HG03135 (cell line): ENCODE measurements at regions not wholly inside any gene's neighbourhood (a gene's known extent, or its start where the extent isn't known, plus 50 kb on each side); places are given as distances from the start of the nearest gene placed in this dataset.
"Not testable (repeated sequence)": the region's sequence is repeated elsewhere in the genome, so short reads cannot be mapped to it uniquely, and the experiment has no call there.

ENCODE experiments used
- ATAC-seq: cut with Tn5 transposase; IDR thresholded peaks from one replicate; pipeline ENCODE4 v1.9.1; 2021; ENCODE audit warnings: mild to moderate bottlenecking, moderate library complexity; ENCODE audit not compliant: unreplicated experiment

- ATAC-seq: no peak
Observed at GRCh38 chr2:129402076-129402475, 577.4 kb upstream of the RAB6C start.

- ATAC-seq: no peak
Observed at GRCh38 chr2:129404000-129404685, 575.3 kb upstream of the RAB6C start.

DNA sequence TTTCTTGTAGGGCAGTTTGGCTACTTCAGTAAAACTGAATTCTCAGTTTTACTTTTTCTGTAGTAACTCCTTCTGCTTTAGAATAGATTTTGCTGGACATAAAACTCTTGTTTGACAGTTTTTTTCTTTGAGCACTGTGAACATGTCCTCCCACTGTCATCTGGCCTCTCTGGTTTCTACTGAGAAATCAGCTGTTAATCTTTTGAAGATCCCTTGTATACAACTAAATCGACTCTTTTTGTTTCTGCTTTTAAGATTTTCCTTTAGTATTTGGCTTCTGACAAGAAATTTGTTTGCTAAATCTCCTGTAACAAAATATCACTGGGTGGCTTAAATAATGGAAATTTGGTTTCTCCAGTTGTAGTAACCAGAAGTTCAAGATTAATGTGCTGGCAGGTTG, 570.9 kb upstream of the RAB6C start:
- no peak for ATAC-seq

DNA sequence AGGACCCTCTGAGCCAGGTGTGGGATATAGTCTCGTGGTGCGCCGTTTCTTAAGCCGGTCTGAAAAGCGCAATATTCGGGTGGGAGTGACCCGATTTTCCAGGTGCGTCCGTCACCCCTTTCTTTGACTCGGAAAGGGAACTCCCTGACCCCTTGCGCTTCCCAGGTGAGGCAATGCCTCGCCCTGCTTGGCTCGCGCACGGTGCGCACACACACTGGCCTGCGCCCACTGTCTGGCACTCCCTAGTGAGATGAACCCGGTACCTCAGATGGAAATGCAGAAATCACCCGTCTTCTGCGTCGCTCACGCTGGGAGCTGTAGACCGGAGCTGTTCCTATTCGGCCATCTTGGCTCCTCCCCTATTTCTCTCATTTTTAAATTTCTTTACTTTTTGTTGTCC, 562.4 kb upstream of the RAB6C start:
- ATAC-seq: not testable (repeated sequence)

DNA sequence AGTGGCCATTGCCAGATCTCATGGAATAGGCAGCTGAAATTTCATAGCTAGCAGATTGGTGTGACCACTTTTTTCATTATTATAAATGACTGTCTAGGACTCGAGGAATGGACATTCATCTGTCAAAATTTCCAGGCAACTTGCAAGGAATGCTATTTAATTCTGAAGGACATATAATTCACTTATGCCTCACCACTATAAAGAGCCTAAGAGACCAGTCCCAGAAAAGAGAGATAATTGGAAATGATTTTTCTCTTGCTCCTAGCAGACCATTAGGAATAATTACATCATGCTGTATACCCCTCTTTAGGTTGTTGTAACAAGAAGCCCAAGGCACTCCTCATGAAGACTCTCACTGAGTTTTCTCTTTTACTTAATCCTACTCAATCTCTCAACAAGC, 557.4 kb upstream of the RAB6C start:
- no peak for ATAC-seq

DNA sequence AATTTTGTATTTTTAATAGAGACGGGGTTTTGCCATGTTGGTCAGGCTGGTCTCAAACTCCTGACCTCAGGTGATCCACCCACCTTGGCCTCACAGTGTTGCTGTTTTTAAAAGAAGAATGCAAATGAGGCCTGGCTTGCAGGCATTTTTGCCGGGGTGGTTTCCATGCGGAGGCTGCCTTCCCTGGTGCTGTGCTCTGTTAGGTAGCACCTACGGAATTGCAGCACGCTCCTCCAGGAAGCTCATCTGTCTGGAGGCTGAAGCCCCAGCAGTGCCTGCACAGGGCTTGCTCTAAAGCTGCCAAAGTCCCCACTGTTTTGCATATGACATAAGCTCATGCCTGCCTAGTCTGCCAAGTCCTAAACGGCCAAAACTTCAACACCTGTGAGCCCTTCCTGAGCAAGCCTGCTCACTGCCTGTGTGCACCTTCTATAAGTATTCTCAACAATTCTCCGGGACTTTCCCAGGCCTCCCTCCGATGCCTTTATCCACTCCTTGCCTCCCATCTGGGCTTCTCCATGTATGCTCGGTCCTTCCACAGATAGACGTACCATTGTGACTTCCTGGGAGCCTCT, 551.3 kb upstream of the RAB6C start:
- ATAC-seq: no peak

DNA sequence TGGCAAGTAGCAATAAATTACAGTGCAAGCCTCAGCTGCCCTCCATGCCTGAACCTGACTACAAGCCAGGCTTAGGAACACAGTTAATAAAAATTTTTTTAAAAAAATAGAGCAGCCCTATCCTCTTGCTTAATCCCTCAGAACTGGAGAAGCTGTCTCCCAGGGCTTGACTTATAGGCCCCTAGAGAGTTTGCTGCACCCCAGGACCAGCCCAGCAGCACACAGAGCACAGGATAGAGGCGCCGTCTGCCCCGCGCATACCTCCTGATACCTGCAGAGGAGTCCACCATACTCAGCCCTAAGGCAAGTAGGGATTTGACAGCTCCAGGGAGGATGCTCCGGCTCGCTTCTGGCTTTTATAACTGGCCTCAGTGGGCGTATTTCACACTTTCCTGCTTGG, 548.6 kb upstream of the RAB6C start:
- ATAC-seq: no peak

DNA sequence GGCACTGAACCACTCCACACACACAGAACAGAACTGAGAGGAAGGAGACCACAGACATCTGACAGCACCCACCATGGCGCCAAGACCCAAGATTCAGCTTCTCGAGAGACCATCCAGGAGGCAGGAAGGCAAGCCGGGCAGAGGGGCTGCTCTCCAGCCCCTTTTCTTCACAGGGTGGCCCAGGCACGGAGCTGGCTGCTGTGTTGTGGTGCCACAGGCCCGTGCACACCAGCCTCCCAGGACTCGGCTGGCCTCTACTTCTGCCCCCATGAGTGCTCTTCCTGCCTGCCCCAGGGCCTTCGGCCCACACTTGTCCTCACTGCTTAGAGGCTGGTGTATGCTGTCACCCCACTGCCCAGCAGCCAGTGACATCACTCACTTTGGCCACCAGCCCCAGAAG, 547.6 kb upstream of the RAB6C start:
- no peak for ATAC-seq

DNA sequence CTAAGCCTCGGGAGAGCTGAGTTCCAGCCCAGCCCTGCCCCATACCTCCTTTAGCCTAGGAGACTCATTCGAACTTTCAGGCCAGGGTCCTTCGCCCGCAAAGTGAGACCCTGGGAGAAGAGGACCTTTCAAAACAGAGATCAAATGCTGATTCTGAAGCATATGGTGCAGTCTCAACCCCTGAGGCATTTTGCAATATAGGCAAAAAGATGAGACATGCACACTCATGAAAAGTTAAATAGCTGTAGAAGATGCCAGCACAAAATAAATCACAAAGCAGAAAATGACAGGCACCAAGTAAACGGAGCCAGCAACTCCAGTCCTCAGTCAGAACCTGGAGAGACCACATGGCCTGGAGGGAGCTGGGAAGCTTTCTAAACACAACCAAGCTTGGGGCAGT, 542.7 kb upstream of the RAB6C start:
- no peak for ATAC-seq

DNA sequence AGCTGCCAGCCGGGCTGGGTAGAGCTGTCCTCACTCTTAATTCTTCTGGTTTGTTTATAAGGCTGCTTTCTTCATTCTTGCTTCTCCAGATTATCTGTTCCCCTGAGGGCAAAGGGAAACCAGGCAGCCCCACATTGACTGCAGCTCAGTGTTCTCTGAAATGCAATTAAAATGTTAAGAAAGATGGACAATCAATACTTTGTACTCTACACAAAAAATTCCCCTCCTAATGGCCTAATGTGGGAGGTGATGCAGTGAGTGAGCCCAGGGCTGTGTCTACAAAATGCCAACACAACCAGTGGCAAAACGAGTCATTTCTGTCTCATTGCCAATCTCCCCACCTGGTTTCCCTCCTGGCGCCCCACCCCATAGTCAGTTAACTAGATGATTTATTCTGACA, 541.7 kb upstream of the RAB6C start:
- no peak for ATAC-seq

DNA sequence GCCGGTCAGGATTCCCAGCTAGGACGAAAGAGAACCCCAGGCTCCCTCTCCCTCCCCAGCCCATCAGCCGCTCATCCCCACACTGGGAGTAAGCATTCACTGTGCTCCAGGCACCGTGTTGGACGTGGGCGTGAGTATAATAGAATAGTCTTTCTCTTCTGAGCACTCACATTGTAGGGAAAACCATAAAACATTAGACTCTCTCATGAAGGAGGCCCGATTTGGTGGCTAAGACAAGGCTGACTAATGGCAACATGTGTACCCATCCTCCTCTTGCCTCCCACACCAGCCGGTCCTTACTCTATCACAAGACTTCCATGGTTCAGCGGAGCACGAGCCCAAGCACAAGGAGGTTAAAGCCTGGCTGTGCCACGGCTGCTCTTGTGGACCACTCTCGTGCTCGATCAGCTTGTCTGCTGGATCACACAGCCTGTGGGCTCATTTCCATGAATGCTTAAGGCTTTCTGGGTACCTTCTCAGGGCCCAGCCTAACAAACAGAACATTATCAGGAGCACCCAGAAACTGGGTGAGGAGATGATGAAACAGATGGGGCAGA, 540.9 kb upstream of the RAB6C start:
- ATAC-seq: no peak

DNA sequence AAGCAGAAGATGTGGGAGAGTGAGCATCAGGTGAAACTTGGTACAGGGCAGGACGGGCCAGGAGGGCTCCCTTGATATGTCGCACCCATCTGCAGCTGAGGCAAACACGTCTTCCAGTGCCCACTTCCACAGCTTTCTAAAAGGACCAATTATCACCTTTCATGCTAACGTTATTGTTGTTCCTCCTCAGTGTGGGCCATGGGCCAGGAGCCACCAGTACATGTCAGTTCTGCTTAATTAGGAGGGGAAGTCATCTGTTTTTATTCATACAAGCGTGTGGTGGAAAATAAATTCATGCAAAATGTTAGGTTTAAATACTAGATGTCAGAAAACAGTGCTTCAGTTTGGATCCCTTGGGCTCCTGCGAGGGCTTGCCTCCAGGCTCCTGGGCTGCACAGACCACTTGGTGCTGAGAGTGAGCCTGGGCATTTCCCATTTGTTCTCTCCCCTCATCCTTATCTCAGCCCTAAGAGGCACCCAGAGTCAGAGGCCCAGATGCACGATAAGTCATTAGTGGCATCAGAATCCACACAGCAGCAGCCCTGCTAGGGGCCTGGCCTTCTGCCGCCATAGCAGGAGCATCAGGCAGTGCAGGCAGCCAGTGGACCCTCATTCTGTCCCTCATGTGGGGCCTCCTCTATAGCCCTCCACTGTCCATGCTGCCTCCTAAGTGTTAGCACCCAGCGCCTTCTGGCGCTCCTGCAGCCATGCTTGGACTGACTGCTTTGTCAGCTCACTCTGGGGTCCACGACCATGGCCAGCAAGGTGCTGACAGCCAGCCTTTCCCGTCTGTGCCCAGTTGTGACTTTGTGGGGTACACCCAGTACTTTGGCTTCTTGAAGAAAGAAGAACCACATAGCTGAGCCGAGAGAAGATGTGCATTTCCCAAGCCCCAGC, 539.8 kb upstream of the RAB6C start:
- no peak for ATAC-seq

DNA sequence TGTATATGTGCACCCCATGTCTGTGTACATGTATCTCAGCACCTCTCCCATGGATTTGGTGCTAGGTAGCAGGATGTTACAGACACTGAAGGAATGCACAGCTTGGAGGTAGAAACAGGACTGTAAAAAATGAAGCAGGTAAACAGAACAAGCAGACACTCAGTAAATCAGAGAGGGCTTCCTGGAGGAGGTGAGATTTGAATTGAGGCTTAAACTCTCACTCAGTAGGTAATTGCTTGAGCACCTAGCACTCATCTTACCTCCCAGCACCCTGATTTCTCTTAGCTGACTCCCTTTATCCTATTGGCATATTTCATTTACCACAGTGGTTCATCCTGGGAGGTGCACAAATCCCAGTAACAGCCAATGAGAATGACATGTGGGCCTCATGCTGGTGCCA, 537.9 kb upstream of the RAB6C start:
- no peak for ATAC-seq

- ATAC-seq: no peak
Observed at GRCh38 chr2:129443235-129443864, 536.1 kb upstream of the RAB6C start.

DNA sequence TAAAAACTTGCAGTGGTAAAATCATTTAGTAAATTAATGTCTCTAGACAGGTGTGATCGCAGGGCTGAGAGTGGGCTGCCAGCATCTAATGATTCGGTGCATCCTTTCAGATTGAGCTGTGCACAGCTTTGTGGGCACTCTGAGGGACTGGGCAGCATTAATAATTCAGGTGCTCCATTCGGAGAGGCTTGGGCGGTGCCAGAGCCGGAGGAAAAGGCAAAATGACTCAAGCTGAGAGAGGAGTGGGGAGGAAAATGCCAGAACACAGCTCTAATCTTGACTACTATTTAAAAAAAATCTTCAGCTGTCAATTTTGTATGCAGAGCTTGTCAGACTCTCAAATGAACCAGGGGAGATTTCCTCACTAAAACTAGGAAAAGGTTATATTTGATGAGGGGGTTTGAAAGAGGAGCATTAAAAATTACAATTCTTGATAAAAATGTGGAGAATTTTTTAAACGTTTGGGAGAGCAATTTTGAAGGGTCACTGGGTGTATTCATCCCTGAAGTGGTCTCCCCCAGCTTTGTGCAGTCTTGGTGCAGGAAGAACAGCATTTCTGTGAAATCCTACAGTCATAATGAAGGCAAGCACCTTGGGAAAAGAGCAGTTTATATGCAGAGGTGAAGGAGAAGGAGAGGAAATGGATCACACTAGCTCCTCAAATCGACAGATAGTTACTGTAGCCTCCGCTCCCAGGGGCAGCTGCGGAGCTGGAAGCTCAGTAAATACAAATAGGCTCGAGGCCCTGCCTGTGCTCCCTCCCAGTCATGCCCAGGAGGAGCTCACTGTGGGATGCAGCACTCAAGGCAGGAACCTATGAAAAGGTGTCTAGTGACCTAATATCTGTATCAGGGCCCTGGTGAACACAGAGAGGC, 535.4 kb upstream of the RAB6C start:
- no peak for ATAC-seq

- ATAC-seq: no peak
Observed at GRCh38 chr2:129444751-129445150, 534.7 kb upstream of the RAB6C start.

DNA sequence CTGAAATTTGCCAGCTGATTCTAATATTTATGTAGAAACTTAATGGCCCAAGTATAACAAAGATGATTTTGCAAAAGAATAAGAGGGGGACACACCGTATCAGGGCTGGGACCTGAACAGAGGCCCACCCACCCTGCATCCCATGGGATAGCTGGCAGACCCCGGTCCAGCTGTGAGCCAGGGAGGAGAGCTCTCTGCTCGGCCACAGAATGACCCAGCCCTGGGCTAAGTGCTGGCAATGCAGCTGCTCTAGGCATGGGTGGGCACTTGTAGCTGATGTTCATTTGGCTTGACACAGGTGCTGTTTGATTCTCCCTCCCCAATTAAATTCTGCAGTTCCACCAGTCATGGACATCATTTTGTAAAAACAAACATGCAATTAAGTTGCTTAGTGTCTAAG, 522.8 kb upstream of the RAB6C start:
- ATAC-seq: no peak

DNA sequence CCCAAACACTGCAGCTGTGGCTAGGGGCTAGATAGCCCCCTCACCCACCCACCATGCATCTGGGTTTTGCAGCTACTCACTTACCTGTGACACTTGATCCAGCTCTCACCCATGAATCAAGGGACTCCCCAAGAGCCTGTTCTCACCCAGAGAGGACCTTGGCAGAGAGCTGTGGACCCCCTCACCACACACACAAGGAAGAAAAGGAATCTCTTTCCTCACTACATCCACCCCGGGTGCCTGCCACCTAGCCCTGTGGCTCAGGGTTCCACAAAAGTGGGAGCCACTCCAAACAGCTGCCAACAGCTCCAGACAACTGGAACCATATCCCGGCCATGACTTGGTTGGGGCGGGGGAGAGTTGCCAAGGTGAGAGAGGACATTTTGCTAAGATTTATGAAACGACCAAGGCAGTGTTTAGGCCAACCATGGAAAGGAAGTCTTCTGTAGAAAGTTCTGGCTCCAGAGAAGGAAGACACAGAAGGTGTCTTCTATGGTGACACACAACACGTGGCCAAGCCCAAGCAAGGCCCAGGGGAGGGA, 522.1 kb upstream of the RAB6C start:
- no peak for ATAC-seq

- ATAC-seq: no peak
Observed at GRCh38 chr2:129458006-129458405, 521.5 kb upstream of the RAB6C start.

GRCh38 chr2:129458436-129458835, 521.0 kb upstream of the RAB6C start:
- no peak for ATAC-seq
